ENCODE measurements at regions not wholly inside any gene's neighbourhood (a gene's known extent, or its start where the extent isn't known, plus 50 kb on each side); places are given as distances from the start of the nearest gene placed in this dataset.
"Not testable (repeated sequence)": the region's sequence is repeated elsewhere in the genome, so short reads cannot be mapped to it uniquely, and the experiment has no call there.

GRCh38 chr14:106390947-106391346, 864.6 kb downstream of the TMEM121 start:
- no peaks in the 10 kb centered on the region for H3K4me1 ChIP-seq
- H3K36me3 ChIP-seq (replicated peaks), result no peaks in the 10 kb centered on the region
- no peaks in the 10 kb centered on the region for H3K9me3 ChIP-seq
- no peak for DNase-seq (ENCODE audit: low spot score in 2 of 2)
- H3K4me3 ChIP-seq, result no peak overlapping the region
- in situ Hi-C loops (cut with MboI; ENCODE audit: low sequenced_read_pairs), result no loop called here
- H3K27me3 ChIP-seq (ENCODE audit: low read depth), result no peaks in the 10 kb centered on the region

GRCh38 chr14:106393742-106394141, 867.4 kb downstream of the TMEM121 start:
- Histone ChIP-seq H3K36me3 (replicated peaks) (no peaks in the 10 kb centered on the region), H3K27me3 (ENCODE audit: low read depth) (no peaks in the 10 kb centered on the region), H3K9me3 (no peaks in the 10 kb centered on the region), H3K4me1 (no peaks in the 10 kb centered on the region), H3K4me3 (no peak overlapping the region)
- in situ Hi-C loops (cut with MboI; ENCODE audit: low sequenced_read_pairs), result no loop called here
- no peak for DNase-seq (ENCODE audit: low spot score in 2 of 2)

GRCh38 chr14:106395456-106396050, 869.2 kb downstream of the TMEM121 start:
- DNase-seq (ENCODE audit: low spot score in 2 of 2), result no peak
- in situ Hi-C loops (cut with MboI; ENCODE audit: low sequenced_read_pairs), result no loop called here

DNA sequence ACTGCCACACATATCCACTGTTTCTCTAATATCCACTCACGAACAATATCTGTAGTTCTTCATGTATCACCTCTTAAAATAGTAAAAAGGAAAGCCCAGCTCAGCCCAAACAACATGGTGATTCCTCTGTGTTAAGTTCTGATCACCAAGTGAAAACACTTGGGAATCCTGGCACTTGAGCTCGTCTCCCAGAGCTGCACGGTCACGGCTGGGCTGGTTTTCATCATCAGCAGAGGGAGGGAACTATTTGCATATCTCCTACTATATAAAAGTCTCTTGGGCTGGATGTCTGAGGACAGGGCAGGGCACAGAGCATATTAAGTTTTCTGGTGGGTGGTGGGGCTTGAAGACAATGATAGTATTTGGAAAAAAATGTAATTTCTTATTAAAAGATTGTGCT, 870.6 kb downstream of the TMEM121 start:
- in situ Hi-C loops (cut with MboI; ENCODE audit: low sequenced_read_pairs), result no loop called here
- Histone ChIP-seq H3K9me3 (no peaks in the 10 kb centered on the region), H3K4me1 (no peaks in the 10 kb centered on the region), H3K27me3 (ENCODE audit: low read depth) (no peaks in the 10 kb centered on the region), H3K36me3 (replicated peaks) (no peaks in the 10 kb centered on the region), H3K4me3 (no peak overlapping the region)
- no peak for DNase-seq (ENCODE audit: low spot score in 2 of 2)

More at GRCh38 chr14:106395456-106396050, 869.2 kb downstream of the TMEM121 start:
- H3K9me3 ChIP-seq, result no peaks in the 10 kb centered on the region
- no peak overlapping the region for H3K4me3 ChIP-seq
- no peaks in the 10 kb centered on the region for H3K27me3 ChIP-seq (ENCODE audit: low read depth)
- no peaks in the 10 kb centered on the region for H3K4me1 ChIP-seq
- no peaks in the 10 kb centered on the region for H3K36me3 ChIP-seq (replicated peaks)

GRCh38 chr14:106398931-106399331, 872.5 kb downstream of the TMEM121 start:
- H3K4me1 ChIP-seq; in situ Hi-C loops (cut with MboI; ENCODE audit: low sequenced_read_pairs); H3K4me3 ChIP-seq; H3K9me3 ChIP-seq; DNase-seq (ENCODE audit: low spot score in 2 of 2); H3K27me3 ChIP-seq (ENCODE audit: low read depth); H3K36me3 ChIP-seq (replicated peaks): not testable (repeated sequence)

DNA sequence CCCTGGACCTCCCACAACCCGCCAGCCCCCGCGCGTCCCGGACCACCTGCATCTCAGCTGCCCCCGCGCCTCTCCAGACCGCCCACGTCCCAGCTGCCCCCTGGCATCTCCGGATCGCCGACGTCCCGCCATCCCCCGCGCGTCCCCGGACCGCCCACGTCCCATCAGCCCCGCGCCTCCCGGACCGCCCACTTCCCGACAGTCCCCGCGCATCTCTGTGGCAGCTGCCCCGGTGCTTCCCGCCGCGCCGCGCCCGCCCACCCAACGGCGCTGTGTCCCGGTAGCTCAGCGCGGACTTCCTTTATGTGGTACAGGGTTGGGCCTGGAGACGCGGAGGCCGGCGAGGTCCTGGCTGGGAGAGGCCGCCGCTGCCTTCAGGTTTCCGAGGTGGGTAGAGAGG, 874.9 kb downstream of the TMEM121 start:
- H3K27me3 ChIP-seq (ENCODE audit: low read depth); H3K4me1 ChIP-seq; DNase-seq (ENCODE audit: low spot score in 2 of 2); in situ Hi-C loops (cut with MboI; ENCODE audit: low sequenced_read_pairs); H3K36me3 ChIP-seq (replicated peaks); H3K4me3 ChIP-seq; H3K9me3 ChIP-seq: not testable (repeated sequence)

DNA sequence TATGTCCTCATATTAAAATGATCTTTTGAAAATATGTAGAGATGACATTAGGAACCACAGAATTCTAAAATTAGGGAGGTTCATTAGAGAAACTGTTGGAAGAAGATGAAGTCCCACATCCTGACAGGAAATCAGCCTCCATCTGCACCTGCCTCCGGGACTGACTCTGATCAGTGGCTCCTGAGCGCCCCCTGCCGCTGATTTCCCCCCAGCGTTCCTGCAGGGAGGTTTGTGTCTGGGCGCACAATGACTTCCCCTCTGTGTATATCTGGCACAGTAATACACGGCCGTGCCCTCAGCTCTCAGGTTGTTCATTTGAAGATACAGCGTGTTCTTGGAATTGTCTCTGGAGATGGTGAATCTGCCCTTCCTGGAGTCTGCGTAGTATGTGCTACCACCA, 883.8 kb downstream of the TMEM121 start:
- H3K27me3 ChIP-seq (ENCODE audit: low read depth); H3K4me1 ChIP-seq; in situ Hi-C loops (cut with MboI; ENCODE audit: low sequenced_read_pairs); H3K9me3 ChIP-seq; DNase-seq (ENCODE audit: low spot score in 2 of 2); H3K4me3 ChIP-seq; H3K36me3 ChIP-seq (replicated peaks): not testable (repeated sequence)

- in situ Hi-C loops (cut with MboI; ENCODE audit: low sequenced_read_pairs), result no loop called here
- H3K27me3 ChIP-seq (ENCODE audit: low read depth), result no peaks in the 10 kb centered on the region
- DNase-seq (ENCODE audit: low spot score in 2 of 2), result no peak
- no peak overlapping the region for H3K4me3 ChIP-seq
- H3K36me3 ChIP-seq (replicated peaks), result no peaks in the 10 kb centered on the region
- no peaks in the 10 kb centered on the region for H3K4me1 ChIP-seq
- peaks cover 17% of the 10 kb centered on the region for H3K9me3 ChIP-seq
Observed at GRCh38 chr14:106414464-106414863, 888.1 kb downstream of the TMEM121 start.

GRCh38 chr14:106417224-106418049, 891.1 kb downstream of the TMEM121 start:
- in situ Hi-C loops (cut with MboI; ENCODE audit: low sequenced_read_pairs), result no loop called here
- Histone ChIP-seq H3K9me3 (peaks cover 14% of the 10 kb centered on the region), H3K36me3 (replicated peaks) (no peaks in the 10 kb centered on the region), H3K27me3 (ENCODE audit: low read depth) (no peaks in the 10 kb centered on the region), H3K4me3 (no peak overlapping the region), H3K4me1 (no peaks in the 10 kb centered on the region)
- peak in 1 of 2 experiments; percentile 77 for DNase-seq (ENCODE audit: low spot score in 2 of 2)

- H3K9me3 ChIP-seq, result peaks cover 14% of the 10 kb centered on the region
- in situ Hi-C loops (cut with MboI; ENCODE audit: low sequenced_read_pairs), result no loop called here
- H3K36me3 ChIP-seq (replicated peaks), result no peaks in the 10 kb centered on the region
- no peak for DNase-seq (ENCODE audit: low spot score in 2 of 2)
- no peak overlapping the region for H3K4me3 ChIP-seq
- no peaks in the 10 kb centered on the region for H3K4me1 ChIP-seq
- no peaks in the 10 kb centered on the region for H3K27me3 ChIP-seq (ENCODE audit: low read depth)
Observed at GRCh38 chr14:106419376-106419965, 893.1 kb downstream of the TMEM121 start.

GRCh38 chr14:106421431-106422033, 895.1 kb downstream of the TMEM121 start:
- not testable (repeated sequence) for DNase-seq (ENCODE audit: low spot score in 2 of 2); H3K4me3 ChIP-seq

GRCh38 chr14:106422066-106422465, 895.7 kb downstream of the TMEM121 start:
- H3K9me3 ChIP-seq, result peaks cover 14% of the 10 kb centered on the region
- no peak for DNase-seq (ENCODE audit: low spot score in 2 of 2)
- no peaks in the 10 kb centered on the region for H3K27me3 ChIP-seq (ENCODE audit: low read depth)
- no peak overlapping the region for H3K4me3 ChIP-seq
- in situ Hi-C loops (cut with MboI; ENCODE audit: low sequenced_read_pairs), result no loop called here
- H3K4me1 ChIP-seq, result no peaks in the 10 kb centered on the region
- no peaks in the 10 kb centered on the region for H3K36me3 ChIP-seq (replicated peaks)

More at GRCh38 chr14:106421431-106422033, 895.1 kb downstream of the TMEM121 start:
- H3K36me3 ChIP-seq (replicated peaks); H3K4me1 ChIP-seq; in situ Hi-C loops (cut with MboI; ENCODE audit: low sequenced_read_pairs); H3K27me3 ChIP-seq (ENCODE audit: low read depth): not testable (repeated sequence)
- H3K9me3 ChIP-seq, result peaks cover 14% of the 10 kb centered on the region

GRCh38 chr14:106425150-106425549, 898.8 kb downstream of the TMEM121 start:
- H3K27me3 ChIP-seq (ENCODE audit: low read depth); H3K36me3 ChIP-seq (replicated peaks); H3K4me1 ChIP-seq; DNase-seq (ENCODE audit: low spot score in 2 of 2); H3K4me3 ChIP-seq; in situ Hi-C loops (cut with MboI; ENCODE audit: low sequenced_read_pairs); H3K9me3 ChIP-seq: not testable (repeated sequence)

All from HAP-1 (cell line).